ENCODE measurements at regions not wholly inside any gene's neighbourhood (a gene's known extent, or its start where the extent isn't known, plus 50 kb on each side); places are given as distances from the start of the nearest gene placed in this dataset.

DNA sequence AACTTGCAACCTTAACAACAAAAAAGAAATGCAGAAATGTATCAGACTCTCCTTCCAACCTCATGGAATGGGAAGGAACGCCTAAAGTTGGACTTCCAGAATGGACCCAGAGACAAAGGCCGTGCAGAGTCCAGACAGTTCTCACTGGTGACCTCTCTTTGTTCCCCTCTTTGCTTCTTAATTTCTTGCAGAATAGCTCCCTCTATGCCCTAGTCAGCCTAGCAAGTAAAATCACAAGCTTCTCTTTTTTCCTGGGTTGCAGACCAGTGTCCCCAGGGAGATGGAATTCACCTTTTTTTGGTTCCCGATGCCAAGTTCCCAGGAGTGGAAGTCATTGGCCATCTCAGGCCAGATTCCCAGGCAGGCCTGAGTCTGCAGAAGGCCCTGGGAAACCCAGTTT lies 278.0 kb downstream of the CCSER2 start:
- Histone ChIP-seq H3K27me3 (ENCODE audit: insufficient read depth) (peaks cover 29% of the 10 kb centered on the region), H3K9me2 (ENCODE audit: insufficient read depth) (no peaks in the 10 kb centered on the region), H3K4me2 (no peak overlapping the region), H3K79me2 (replicated peaks; ENCODE audit: insufficient read depth) (no peaks in the 10 kb centered on the region), H4K20me1 (replicated peaks; ENCODE audit: insufficient read depth) (no peaks in the 10 kb centered on the region), H3K36me3 (ENCODE audit: insufficient read depth) (no peaks in the 10 kb centered on the region), H3K4me3 (no peak overlapping the region), H2AFZ (no peak overlapping the region; the same call in 1 of the 2 replicates), H3K4me1 (ENCODE audit: insufficient read depth) (peaks cover 22% of the 10 kb centered on the region), H3F3A (replicated peaks; ENCODE audit: low read depth) (no peaks in the 10 kb centered on the region), H3K27ac (ENCODE audit: low read depth) (no peak overlapping the region)
- TF ChIP-seq REST (IDR thresholded peaks at IDR 0.05; ENCODE audit: unreplicated experiment) (no peak), EZH2 (IDR thresholded peaks at IDR 0.05; ENCODE audit: low read depth, unreplicated experiment) (no peak), NANOG (IDR thresholded peaks at IDR 0.05; ENCODE audit: borderline replicate concordance) (no peak), STAT1 (IDR thresholded peaks at IDR 0.05; ENCODE audit: unreplicated experiment) (no peak)
- TF ChIP-seq, protein P1, sequence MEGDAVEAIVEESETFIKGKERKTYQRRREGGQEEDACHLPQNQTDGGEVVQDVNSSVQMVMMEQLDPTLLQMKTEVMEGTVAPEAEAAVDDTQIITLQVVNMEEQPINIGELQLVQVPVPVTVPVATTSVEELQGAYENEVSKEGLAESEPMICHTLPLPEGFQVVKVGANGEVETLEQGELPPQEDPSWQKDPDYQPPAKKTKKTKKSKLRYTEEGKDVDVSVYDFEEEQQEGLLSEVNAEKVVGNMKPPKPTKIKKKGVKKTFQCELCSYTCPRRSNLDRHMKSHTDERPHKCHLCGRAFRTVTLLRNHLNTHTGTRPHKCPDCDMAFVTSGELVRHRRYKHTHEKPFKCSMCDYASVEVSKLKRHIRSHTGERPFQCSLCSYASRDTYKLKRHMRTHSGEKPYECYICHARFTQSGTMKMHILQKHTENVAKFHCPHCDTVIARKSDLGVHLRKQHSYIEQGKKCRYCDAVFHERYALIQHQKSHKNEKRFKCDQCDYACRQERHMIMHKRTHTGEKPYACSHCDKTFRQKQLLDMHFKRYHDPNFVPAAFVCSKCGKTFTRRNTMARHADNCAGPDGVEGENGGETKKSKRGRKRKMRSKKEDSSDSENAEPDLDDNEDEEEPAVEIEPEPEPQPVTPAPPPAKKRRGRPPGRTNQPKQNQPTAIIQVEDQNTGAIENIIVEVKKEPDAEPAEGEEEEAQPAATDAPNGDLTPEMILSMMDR (conservative IDR thresholded peaks at IDR 0.05; ENCODE audit: low read depth in 2 of 2), result peak in 1 of 2 experiments; percentile 53; a peak in 3 of 4 replicates
- ATAC-seq, result no peak
- Mint-ChIP-seq H3K4me1 (peaks cover 29% of the 10 kb centered on the region), H3K27me3 (ENCODE audit: insufficient read depth, low read depth, poor library complexity) (peaks cover 4% of the 10 kb centered on the region), H3K9me3 (no peaks in the 10 kb centered on the region), H3K4me3 (no peak overlapping the region), H3K27ac (no peak overlapping the region), H3K36me3 (ENCODE audit: low read depth) (no peaks in the 10 kb centered on the region)
- no peak for DNase-seq (ENCODE audit: low spot score)

DNA sequence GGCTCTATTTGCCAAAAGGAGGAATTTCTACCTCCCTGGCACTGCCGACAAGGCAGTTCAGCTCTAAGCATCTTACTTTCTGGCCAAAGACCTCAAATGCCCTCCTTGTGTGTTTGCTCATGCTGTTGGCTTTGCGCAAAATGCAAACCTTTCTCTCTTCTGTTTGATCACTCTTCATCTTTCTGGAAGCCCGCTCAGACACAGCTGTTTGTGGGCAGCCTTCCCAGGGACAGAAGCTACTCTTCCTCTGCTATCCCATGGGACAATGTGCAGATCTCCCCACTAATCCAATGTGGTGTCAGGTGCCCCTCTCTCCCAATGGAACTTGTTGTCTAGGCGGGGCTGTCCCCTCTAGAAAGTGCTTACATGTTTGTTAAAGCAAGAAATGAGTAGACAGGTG lies 278.7 kb downstream of the CCSER2 start:
- Histone ChIP-seq H4K20me1 (replicated peaks; ENCODE audit: insufficient read depth) (no peaks in the 10 kb centered on the region), H3K4me2 (no peak overlapping the region), H3F3A (replicated peaks; ENCODE audit: low read depth) (no peaks in the 10 kb centered on the region), H3K4me1 (ENCODE audit: insufficient read depth) (peaks cover 22% of the 10 kb centered on the region), H3K9me2 (ENCODE audit: insufficient read depth) (no peaks in the 10 kb centered on the region), H3K36me3 (ENCODE audit: insufficient read depth) (no peaks in the 10 kb centered on the region), H3K4me3 (no peak overlapping the region), H3K79me2 (replicated peaks; ENCODE audit: insufficient read depth) (no peaks in the 10 kb centered on the region), H3K27ac (ENCODE audit: low read depth) (no peak overlapping the region), H2AFZ (peak overlapping the region; percentile 86), H3K27me3 (ENCODE audit: insufficient read depth) (peaks cover 24% of the 10 kb centered on the region)
- Mint-ChIP-seq H3K27ac (no peak overlapping the region), H3K4me1 (peaks cover 29% of the 10 kb centered on the region), H3K4me3 (no peak overlapping the region), H3K27me3 (ENCODE audit: insufficient read depth, low read depth, poor library complexity) (peaks cover 4% of the 10 kb centered on the region), H3K9me3 (no peaks in the 10 kb centered on the region), H3K36me3 (ENCODE audit: low read depth) (no peaks in the 10 kb centered on the region)
- ATAC-seq (no peak), DNase-seq (ENCODE audit: low spot score) (no peak)
- TF ChIP-seq ZNF114 (CRISPR knock-in tag; IDR thresholded peaks at IDR 0.05) (no peak), ETS1 (IDR thresholded peaks at IDR 0.05) (no peak), NANOG (IDR thresholded peaks at IDR 0.05; ENCODE audit: borderline replicate concordance) (no peak), CREB1 (CRISPR knock-in tag; IDR thresholded peaks at IDR 0.05; ENCODE audit: low read depth) (no peak), JUNB (IDR thresholded peaks at IDR 0.05; ENCODE audit: unreplicated experiment) (no peak), POLR2AphosphoS5 (IDR thresholded peaks at IDR 0.05; ENCODE audit: low read depth) (no peak)
- TF ChIP-seq, protein P1 (conservative IDR thresholded peaks at IDR 0.05; ENCODE audit: low read depth in 2 of 2), result no peak

Data from GM23338 (cell line).